Endothelial cell of umbilical vein (primary cell): ENCODE measurements at regions not wholly inside any gene's neighbourhood (a gene's known extent, or its start where the extent isn't known, plus 50 kb on each side); places are given as distances from the start of the nearest gene placed in this dataset.

ENCODE experiments used
- BruUV-seq: library from RNA; stranded (reverse); fragments of 400-500 nt; replicated peaks from 2 replicates; lab custom pipeline; 2021; lab: Mats Ljungman, UMichigan
- CTCF ChIA-PET: fragments of 300-600, 350-600 bp; sonication (Branson Sonifier 250); formaldehyde crosslinking; loops from one replicate; lab custom pipeline; 2021; ENCODE audit warnings: antibody characterized with exemption, inconsistent platforms; lab: Charles Lee
- POLR2A ChIA-PET: fragments of 300-600, 350-600 bp; sonication (Branson Sonifier 250); formaldehyde crosslinking; loops from one replicate; lab custom pipeline; 2021; ENCODE audit warnings: antibody characterized with exemption, inconsistent platforms; lab: Charles Lee
- DNase-seq: peaks from one replicate; pipeline ENCODE4 v3.0.0-alpha.2; 2011; ENCODE audit warnings: low read depth, low spot score
- FAIRE-seq: peaks from 2 replicates; lab custom pipeline; 2011; peaks lifted over from hg19 to GRCh38; lab: Jason Lieb, UNC
- H2AFZ ChIP-seq: 2 replicates; pipeline ENCODE4 v1.6.0; 2012; ENCODE audit warnings: low read depth, low read length, control low read depth, inconsistent platforms
- H3K27ac ChIP-seq: 2 replicates; pipeline ENCODE4 v1.5.1; 2011; ENCODE audit warnings: low read depth, mild to moderate bottlenecking, control low read depth, low read length, moderate library complexity; ENCODE audit not compliant: insufficient read depth
- H3K27me3 ChIP-seq, 2 experiments: 2 replicates each; pipeline versions ENCODE4 v1.6.0 to v1.6.1; 2011; ENCODE audit warnings: low read length in 2 of 2, mixed read lengths in 1 of 2; ENCODE audit not compliant: control insufficient read depth in 2 of 2, insufficient read depth in 2 of 2
- H3K36me3 ChIP-seq, 2 experiments: 2 replicates in 1 of 2; 3 replicates in 1 of 2; pipeline ENCODE4 v1.5.1; 2011; ENCODE audit warnings: low read length in 2 of 2, mild to moderate bottlenecking in 1 of 2, moderate library complexity in 1 of 2; ENCODE audit not compliant: control insufficient read depth in 2 of 2, insufficient read depth in 2 of 2; ENCODE audit errors: extremely low read depth in 1 of 2
- H3K4me1 ChIP-seq: 3 replicates; pipeline ENCODE4 v1.5.1; 2011; ENCODE audit warnings: mild to moderate bottlenecking, low read length; ENCODE audit not compliant: control insufficient read depth, insufficient read depth; ENCODE audit errors: extremely low read depth
- H3K4me2 ChIP-seq: 2 replicates; pipeline ENCODE4 v1.6.1; 2011; ENCODE audit warnings: low read length, control low read depth, mixed read lengths; ENCODE audit not compliant: insufficient read depth
- H3K4me3 ChIP-seq, 3 experiments: fragments of 200-600 bp in 1 of 3; sonication (generic), shearing (Covaris generic) in 1 of 3; replicated peaks in 1 of 3; 2 replicates each; pipeline ENCODE4 v1.5.1; 2011 to 2016; ENCODE audit warnings: control low read depth in 3 of 3, low read length in 3 of 3, mild to moderate bottlenecking in 2 of 3, inconsistent platforms in 1 of 3, low read depth in 1 of 3, moderate library complexity in 1 of 3; ENCODE audit not compliant: insufficient read depth in 1 of 3
- H3K79me2 ChIP-seq: 2 replicates; pipeline ENCODE4 v1.6.0; 2012; ENCODE audit warnings: low read length, inconsistent platforms; ENCODE audit not compliant: control insufficient read depth, insufficient read depth
- H3K9ac ChIP-seq: replicated peaks from 2 replicates; pipeline ENCODE3; 2011; ENCODE audit warnings: low read length, control low read depth; ENCODE audit not compliant: insufficient read depth; ENCODE audit errors: extremely low read depth
- H3K9me1 ChIP-seq: replicated peaks from 3 replicates; pipeline ENCODE4 v1.6.0; 2011; ENCODE audit warnings: mild to moderate bottlenecking, low read length; ENCODE audit not compliant: control insufficient read depth, insufficient read depth; ENCODE audit errors: extremely low read depth
- H3K9me3 ChIP-seq: replicated peaks from 2 replicates; pipeline ENCODE4 v1.5.1; 2012; ENCODE audit warnings: low read length, inconsistent platforms; ENCODE audit not compliant: control insufficient read depth, insufficient read depth
- H4K20me1 ChIP-seq: replicated peaks from 2 replicates; pipeline ENCODE3; 2011; ENCODE audit warnings: mild to moderate bottlenecking, low read length; ENCODE audit not compliant: control insufficient read depth, insufficient read depth; ENCODE audit errors: extremely low read depth
- CTCF ChIP-seq, 2 donors: IDR thresholded peaks; 1 replicate in 1 of 2; 2 replicates in 1 of 2; pipeline ENCODE4 v1.5.1; 2011; ENCODE audit warnings: low read length in 2 of 2, mild to moderate bottlenecking in 2 of 2, moderate library complexity in 2 of 2, control low read depth in 1 of 2, inconsistent platforms in 1 of 2, low read depth in 1 of 2; ENCODE audit not compliant: insufficient read depth in 1 of 2; ENCODE audit errors: extremely low read depth in 1 of 2
- FOS ChIP-seq: IDR thresholded peaks from 2 replicates; pipeline ENCODE4 v1.6.1; 2011; ENCODE audit warnings: mild to moderate bottlenecking, low read length, moderate library complexity, borderline replicate concordance; ENCODE audit not compliant: insufficient read depth
- dilution Hi-C: fragments of 300-500 bp; cut with MboI; formaldehyde crosslinking; loops from one replicate; pipeline ENCODE4 v1.15.0; 2019; ENCODE audit warnings: low sequenced_read_pairs; ENCODE audit not compliant: extremely low pct_ligation_motif_present
- intact Hi-C: fragments of 100-400 bp; cut with micrococcal nuclease; formaldehyde crosslinking; loops from one replicate; pipeline ENCODE4 v1.10.0; 2022

DNA sequence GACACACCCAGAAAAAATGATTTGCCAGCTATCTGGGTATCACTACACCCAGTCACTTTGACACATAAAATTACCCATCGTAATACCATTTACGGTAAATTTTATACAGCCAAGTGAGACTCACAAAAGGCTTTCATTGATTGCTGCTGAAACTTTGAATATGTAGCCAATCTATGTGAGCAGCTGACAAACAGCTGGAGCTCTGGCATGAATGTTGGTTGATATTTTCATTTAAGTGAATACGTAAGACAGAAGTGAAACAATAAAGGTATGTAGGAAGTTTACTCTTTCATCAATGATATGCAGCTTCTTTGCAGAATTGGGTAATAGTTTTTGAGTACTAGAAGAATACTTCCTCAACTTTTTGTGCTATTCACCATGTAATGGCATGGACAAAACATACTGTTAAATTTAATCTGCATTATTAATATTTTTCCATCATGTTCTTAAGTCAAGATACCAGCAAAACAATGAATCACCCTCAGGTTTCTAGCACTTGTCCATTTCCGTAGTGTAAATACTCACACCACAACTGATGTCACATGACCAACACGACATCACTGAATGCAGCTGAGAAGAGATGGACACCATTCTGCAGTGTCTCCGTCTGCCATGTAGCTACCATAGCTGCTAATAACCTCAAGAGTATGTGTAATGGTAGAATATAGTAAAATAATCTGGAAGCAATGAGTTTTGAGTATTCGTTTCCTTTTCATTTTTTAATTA, 205.9 kb upstream of the HES1 start:
- CTCF ChIA-PET, result interaction anchor here (0.6 to 1.3 kb wide), 2 partner anchors 14 to 263 kb away, joined by 3 read pairs; no protein-coding TSS in a partner anchor
- intact Hi-C loops, result no loop called here

More for the DNA sequence above, 205.9 kb upstream of the HES1 start:
- dilution Hi-C loops, result no loop called here
- POLR2A ChIA-PET, result no interaction called here
- no peak for DNase-seq
- no peaks in the 10 kb centered on the region for H3K9me1 ChIP-seq
- no peak overlapping the region for H2AFZ ChIP-seq
- H3K4me2 ChIP-seq, result no peak overlapping the region
- no peak overlapping the region for H3K27ac ChIP-seq
- no peaks in the 10 kb centered on the region for H3K4me1 ChIP-seq
- no peaks in the 10 kb centered on the region for H3K36me3 ChIP-seq
- no peak for FAIRE-seq
- no peak for TF ChIP-seq CTCF (IDR thresholded peaks at IDR 0.05; ENCODE audit: extremely low read depth in 1 of 2, insufficient read depth in 1 of 2, low read depth in 1 of 2, low read length in 2 of 2)
- TF ChIP-seq FOS, result no peak
- H3K79me2 ChIP-seq, result no peaks in the 10 kb centered on the region
- H3K4me3 ChIP-seq, result no peak overlapping the region
- no peaks in the 10 kb centered on the region for H3K9me3 ChIP-seq
- peaks cover 9 to 10% of the 10 kb centered on the region in 2 experiments for H3K27me3 ChIP-seq
- H4K20me1 ChIP-seq, result no peaks in the 10 kb centered on the region
- no peak overlapping the region for H3K9ac ChIP-seq
- BruUV-seq, result no TSS peak
